ENCODE measurements at regions not wholly inside any gene's neighbourhood (a gene's known extent, or its start where the extent isn't known, plus 50 kb on each side); places are given as distances from the start of the nearest gene placed in this dataset.

GRCh38 chr9:1957856-1958255, 57.3 kb upstream of the SMARCA2 start:
- DNase-seq = no peak
- H3K36me3 ChIP-seq = no peaks in the 10 kb centered on the region
- in situ Hi-C loops (cut with MboI; ENCODE audit: low pct_ligation_motif_present in 1 of 4, low pct_unique_long_range_greater_than_20kb in 1 of 4, low sequenced_read_pairs in 3 of 4) (no loop called here), intact Hi-C loops (cut with DNase I; ENCODE audit: low total_unique reads) (no loop called here)
- H3K27me3 ChIP-seq = no peaks in the 10 kb centered on the region
- TF ChIP-seq CTCF (IDR thresholded peaks at IDR 0.05) (no peak), EP300 (IDR thresholded peaks at IDR 0.05; ENCODE audit: low read depth) (no peak), POLR2A (IDR thresholded peaks at IDR 0.05) (no peak), POLR2AphosphoS5 (IDR thresholded peaks at IDR 0.05) (no peak)
- no peak overlapping the region for H3K4me3 ChIP-seq
- 87% methylated on average over 2 of the region's 2 CpGs; no CpG with 5 or more reads in 1 of the 2 donors for WGBS, 2 donors (ENCODE audit: low coverage in 1 of 2)
- H3K4me1 ChIP-seq = peaks cover 0 to 9% (median 3%) of the 10 kb centered on the region in 4 donors
- H3K27ac ChIP-seq = no peak overlapping the region
- no peaks in the 10 kb centered on the region for H3K9me3 ChIP-seq

- intact Hi-C loops (cut with DNase I; ENCODE audit: low total_unique reads) (no loop called here), in situ Hi-C loops (cut with MboI; ENCODE audit: low pct_ligation_motif_present in 1 of 4, low pct_unique_long_range_greater_than_20kb in 1 of 4, low sequenced_read_pairs in 3 of 4) (no loop called here)
- no peak overlapping the region for H3K4me3 ChIP-seq
- no peak for TF ChIP-seq EP300 (IDR thresholded peaks at IDR 0.05; ENCODE audit: low read depth)
- TF ChIP-seq POLR2A (IDR thresholded peaks at IDR 0.05) = no peak
- TF ChIP-seq POLR2AphosphoS5 (IDR thresholded peaks at IDR 0.05) = no peak
- TF ChIP-seq CTCF (IDR thresholded peaks at IDR 0.05) = no peak
- WGBS, 2 donors (ENCODE audit: low coverage in 1 of 2) = 80% methylated on average over 1 of the region's 1 CpG; no CpG with 5 or more reads in 1 of the 2 donors
- H3K27me3 ChIP-seq = no peaks in the 10 kb centered on the region
- no peaks in the 10 kb centered on the region for H3K36me3 ChIP-seq
- no peak overlapping the region for H3K27ac ChIP-seq
- no peak for DNase-seq
- peaks cover 0 to 11% (median 3%) of the 10 kb centered on the region in 4 donors for H3K4me1 ChIP-seq
- no peaks in the 10 kb centered on the region for H3K9me3 ChIP-seq
Observed at GRCh38 chr9:1959371-1959770, 55.8 kb upstream of the SMARCA2 start.

- no peak for DNase-seq
- Histone ChIP-seq H3K4me3 (no peak overlapping the region), H3K27me3 (no peaks in the 10 kb centered on the region), H3K4me1 (peaks cover 0 to 11% (median 3%) of the 10 kb centered on the region in 4 donors), H3K27ac (no peak overlapping the region), H3K36me3 (no peaks in the 10 kb centered on the region), H3K9me3 (no peaks in the 10 kb centered on the region)
- in situ Hi-C loops (cut with MboI; ENCODE audit: low pct_ligation_motif_present in 1 of 4, low pct_unique_long_range_greater_than_20kb in 1 of 4, low sequenced_read_pairs in 3 of 4) = no loop called here
- intact Hi-C loops (cut with DNase I; ENCODE audit: low total_unique reads) = no loop called here
- TF ChIP-seq POLR2A (IDR thresholded peaks at IDR 0.05) (no peak), POLR2AphosphoS5 (IDR thresholded peaks at IDR 0.05) (no peak), EP300 (IDR thresholded peaks at IDR 0.05; ENCODE audit: low read depth) (no peak), CTCF (IDR thresholded peaks at IDR 0.05) (no peak)
- 63 to 94% methylated on average over 2 to 6 of the region's 6 CpGs for WGBS, 2 donors (ENCODE audit: low coverage in 1 of 2)
Observed at GRCh38 chr9:1960342-1961042, 54.7 kb upstream of the SMARCA2 start.

GRCh38 chr9:1962122-1962521, 53.0 kb upstream of the SMARCA2 start:
- intact Hi-C loops (cut with DNase I; ENCODE audit: low total_unique reads) (no loop called here), in situ Hi-C loops (cut with MboI; ENCODE audit: low pct_ligation_motif_present in 1 of 4, low pct_unique_long_range_greater_than_20kb in 1 of 4, low sequenced_read_pairs in 3 of 4) (no loop called here)
- WGBS, 2 donors (ENCODE audit: low coverage in 1 of 2) = 57 to 70% methylated on average over 2 of the region's 2 CpGs
- no peak for DNase-seq
- no peaks in the 10 kb centered on the region for H3K9me3 ChIP-seq
- no peaks in the 10 kb centered on the region for H3K36me3 ChIP-seq
- H3K4me3 ChIP-seq = no peak overlapping the region
- no peaks in the 10 kb centered on the region for H3K27me3 ChIP-seq
- no peak for TF ChIP-seq POLR2A (IDR thresholded peaks at IDR 0.05)
- TF ChIP-seq CTCF (IDR thresholded peaks at IDR 0.05) = no peak
- no peak for TF ChIP-seq EP300 (IDR thresholded peaks at IDR 0.05; ENCODE audit: low read depth)
- TF ChIP-seq POLR2AphosphoS5 (IDR thresholded peaks at IDR 0.05) = no peak
- H3K4me1 ChIP-seq = peaks cover 0 to 11% (median 3%) of the 10 kb centered on the region in 4 donors
- H3K27ac ChIP-seq = no peak overlapping the region

Measured in transverse colon (tissue), 4 donors.